IMR-90 (cell line): ENCODE measurements at regions not wholly inside any gene's neighbourhood (a gene's known extent, or its start where the extent isn't known, plus 50 kb on each side); places are given as distances from the start of the nearest gene placed in this dataset.

Source experiments
- ATAC-seq: fragments of 200-7000 bp; cut with Tn5 transposase; 2 replicates; pipeline ENCODE4 v1.9.1; 2020; ENCODE audit warnings: low read depth, mild to moderate bottlenecking, moderate library complexity
- BruUV-seq: library from RNA; stranded (reverse); fragments of 400-500 nt; replicated peaks from 2 replicates; lab custom pipeline; 2021; lab: Mats Ljungman, UMichigan
- CTCF ChIA-PET: fragments of 300-600 bp; formaldehyde crosslinking; extraction: SDS; loops from one replicate; lab custom pipeline; 2021; ENCODE audit warnings: antibody characterized with exemption; lab: Yijun Ruan, JAX
- POLR2A ChIA-PET: fragments of 300-600 bp; sonication (Branson Sonifier 250); formaldehyde crosslinking; loops from one replicate; lab custom pipeline; 2022; ENCODE audit warnings: antibody characterized with exemption; ENCODE audit not compliant: unreplicated experiment; lab: Charles Lee
- DNase-seq: peaks from one replicate; pipeline ENCODE4 v3.0.0; 2013
- H2AFZ ChIP-seq: replicated peaks from 2 replicates; pipeline ENCODE3; 2013; ENCODE audit warnings: low read length, mild to moderate bottlenecking; ENCODE audit not compliant: poor library complexity
- H2AK5ac ChIP-seq: 2 replicates; pipeline ENCODE4 v1.6.1; 2013; ENCODE audit warnings: low read depth, low read length, inconsistent platforms
- H2AK9ac ChIP-seq: replicated peaks from 2 replicates; pipeline ENCODE3; 2013; ENCODE audit warnings: mild to moderate bottlenecking, low read depth, low read length, moderate library complexity; ENCODE audit not compliant: poor library complexity
- H2BK120ac ChIP-seq: 2 replicates; pipeline ENCODE4 v1.6.1; 2013; ENCODE audit warnings: low read depth, low read length, inconsistent platforms
- H2BK15ac ChIP-seq: 3 replicates; pipeline ENCODE4 v1.6.1; 2013; ENCODE audit warnings: low read depth, low read length, inconsistent platforms
- H2BK20ac ChIP-seq: 2 replicates; pipeline ENCODE4 v1.6.1; 2013; ENCODE audit warnings: low read depth, mild to moderate bottlenecking, inconsistent platforms, low read length, moderate library complexity
- H2BK5ac ChIP-seq: 2 replicates; pipeline ENCODE4 v1.6.1; 2013; ENCODE audit warnings: mild to moderate bottlenecking, low read depth, low read length, inconsistent platforms; ENCODE audit not compliant: poor library complexity, severe bottlenecking
- H3K14ac ChIP-seq: replicated peaks from 2 replicates; pipeline ENCODE4 v1.6.1; 2013; ENCODE audit warnings: low read depth, low read length, inconsistent platforms
- H3K18ac ChIP-seq: 2 replicates; pipeline ENCODE4 v1.6.1; 2013; ENCODE audit warnings: low read depth, low read length, control low read depth
- H3K23ac ChIP-seq: 2 replicates; pipeline ENCODE4 v1.6.1; 2013; ENCODE audit warnings: low read depth, low read length, inconsistent platforms
- H3K27ac ChIP-seq: 2 replicates; pipeline ENCODE4 v1.5.1; 2013; ENCODE audit warnings: mild to moderate bottlenecking, control low read depth, low read length; ENCODE audit not compliant: insufficient read depth
- H3K27me3 ChIP-seq: 2 replicates; pipeline ENCODE4 v1.6.1; 2013; ENCODE audit warnings: low read length; ENCODE audit not compliant: control insufficient read depth, insufficient read depth
- H3K36me3 ChIP-seq: 2 replicates; pipeline ENCODE4 v1.6.1; 2013; ENCODE audit warnings: low read length, mixed read lengths; ENCODE audit not compliant: control insufficient read depth, insufficient read depth
- H3K4ac ChIP-seq: 2 replicates; pipeline ENCODE4 v1.6.1; 2013; ENCODE audit warnings: low read depth, low read length, inconsistent platforms
- H3K4me1 ChIP-seq: 2 replicates; pipeline ENCODE4 v1.6.1; 2013; ENCODE audit warnings: low read length, mixed read lengths; ENCODE audit not compliant: control insufficient read depth, insufficient read depth
- H3K4me2 ChIP-seq: 2 replicates; pipeline ENCODE4 v1.6.1; 2013; ENCODE audit warnings: low read depth, mild to moderate bottlenecking, control low read depth, low read length, moderate library complexity
- H3K4me3 ChIP-seq: 2 replicates; pipeline ENCODE4 v1.5.1; 2013; ENCODE audit warnings: low read depth, mild to moderate bottlenecking, control low read depth, low read length, moderate library complexity; ENCODE audit not compliant: insufficient read depth
- H3K56ac ChIP-seq: 2 replicates; pipeline ENCODE4 v1.6.1; 2013; ENCODE audit warnings: low read length, inconsistent platforms; ENCODE audit not compliant: insufficient read depth; ENCODE audit errors: extremely low read depth
- H3K79me1 ChIP-seq, 2 experiments: 2 replicates each; pipeline ENCODE4 v1.6.1; 2013; ENCODE audit warnings: low read length in 2 of 2, inconsistent platforms in 1 of 2, low read depth in 1 of 2
- H3K9ac ChIP-seq: 2 replicates; pipeline ENCODE4 v1.6.1; 2013; ENCODE audit warnings: low read depth, low read length, control low read depth
- H3K9me1 ChIP-seq: 2 replicates; pipeline ENCODE4 v1.6.1; 2013; ENCODE audit warnings: low read length, inconsistent platforms; ENCODE audit not compliant: insufficient read depth
- H3K9me3 ChIP-seq: 2 replicates; pipeline ENCODE4 v1.6.1; 2013; ENCODE audit warnings: low read length; ENCODE audit not compliant: control insufficient read depth, insufficient read depth
- H4K20me1 ChIP-seq: 2 replicates; pipeline ENCODE4 v1.6.1; 2013; ENCODE audit warnings: low read length, inconsistent platforms; ENCODE audit not compliant: insufficient read depth
- H4K5ac ChIP-seq: 2 replicates; pipeline ENCODE4 v1.6.1; 2013; ENCODE audit warnings: mild to moderate bottlenecking, low read depth, low read length, control low read depth
- H4K8ac ChIP-seq, 2 experiments: 2 replicates each; pipeline ENCODE4 v1.6.1; 2013; ENCODE audit warnings: low read depth in 2 of 2, low read length in 2 of 2, control low read depth in 1 of 2, inconsistent platforms in 1 of 2
- H4K91ac ChIP-seq: 2 replicates; pipeline ENCODE4 v1.6.1; 2013; ENCODE audit warnings: low read depth, low read length, inconsistent platforms; ENCODE audit not compliant: insufficient read depth
- CEBPB ChIP-seq: IDR thresholded peaks from 2 replicates; pipeline ENCODE4 v1.6.1; 2012; ENCODE audit warnings: low read depth, low read length, improper control_type of control experiment
- CTCF ChIP-seq: conservative IDR thresholded peaks from 2 replicates; pipeline ENCODE4 v1.5.1; 2012; ENCODE audit warnings: mild to moderate bottlenecking, low read depth, low read length, improper control_type of control experiment
- FOS ChIP-seq: fragments of 150-350 bp; IDR thresholded peaks from 2 replicates; pipeline ENCODE4 v1.6.1; 2016; ENCODE audit warnings: low read depth, low read length
- MAFK ChIP-seq: IDR thresholded peaks from 2 replicates; pipeline ENCODE4 v1.6.1; 2012; ENCODE audit warnings: low read depth, low read length, improper control_type of control experiment
- MAZ ChIP-seq: IDR thresholded peaks from 2 replicates; pipeline ENCODE4 v1.6.1; 2012; ENCODE audit warnings: low read depth, mild to moderate bottlenecking, low read length, improper control_type of control experiment, moderate library complexity, borderline replicate concordance
- NFE2L2 ChIP-seq: fragments of 150-350 bp; IDR thresholded peaks from 2 replicates; pipeline ENCODE4 v1.6.1; 2016; ENCODE audit warnings: low read depth, mild to moderate bottlenecking, low read length
- POLR2A ChIP-seq: IDR thresholded peaks from 2 replicates; pipeline ENCODE4 v1.6.1; 2012; ENCODE audit warnings: mild to moderate bottlenecking, low read depth, low read length
- RAD21 ChIP-seq: IDR thresholded peaks from 2 replicates; pipeline ENCODE4 v1.6.1; 2012; ENCODE audit warnings: low read length, improper control_type of control experiment
- RCOR1 ChIP-seq: IDR thresholded peaks from 2 replicates; pipeline ENCODE4 v1.6.1; 2012; ENCODE audit warnings: mild to moderate bottlenecking, low read length, improper control_type of control experiment; ENCODE audit not compliant: insufficient replicate concordance
- RFX5 ChIP-seq: IDR thresholded peaks from 2 replicates; pipeline ENCODE4 v1.8.0; 2012; ENCODE audit warnings: low read depth, mild to moderate bottlenecking, low read length, moderate library complexity
- SMC3 ChIP-seq: fragments of 150-350 bp; IDR thresholded peaks from 2 replicates; pipeline ENCODE4 v1.6.1; 2016; ENCODE audit warnings: low read depth, mild to moderate bottlenecking, antibody characterized with exemption, low read length, moderate library complexity
- WGBS, 2 experiments: methylation state at CpG; one replicate each; pipeline versions ENCODE4 v1.1.5 to v1.1.7; 2013; ENCODE audit warnings: missing lambda C conversion rate in 2 of 2; ENCODE audit not compliant: insufficient read length in 1 of 2; ENCODE audit errors: extremely low coverage in 2 of 2; 5-methylcytosine and 5-hydroxymethylcytosine counted together
- dilution Hi-C: fragments of 300-500 bp; cut with HindIII; formaldehyde crosslinking; loops from one replicate; pipeline ENCODE4 v1.14.3; 2018; ENCODE audit warnings: low sequenced_read_pairs; ENCODE audit not compliant: unreplicated experiment
- in situ Hi-C: fragments of 300-500 bp; cut with MboI; formaldehyde crosslinking; loops from 3 replicates; pipeline ENCODE4 v1.14.3; 2019; ENCODE audit warnings: low sequenced_read_pairs, inconsistent platforms, mixed read lengths
- intact Hi-C: fragments of 100-400 bp; cut with micrococcal nuclease; formaldehyde crosslinking; loops from 2 replicates; pipeline ENCODE4 v1.10.0; 2022
- TF ChIP-seq, protein P1 (sequence below): fragments of 150-350 bp; IDR thresholded peaks from 2 replicates; pipeline ENCODE4 v1.6.1; 2016; ENCODE audit warnings: low read depth, mild to moderate bottlenecking, low read length, moderate library complexity, borderline replicate concordance
- TF ChIP-seq, protein P2 (sequence below): fragments of 150-350 bp; IDR thresholded peaks from 2 replicates; pipeline ENCODE4 v1.6.1; 2017; ENCODE audit warnings: mild to moderate bottlenecking, antibody characterized with exemption, low read length, low read depth

DNA sequence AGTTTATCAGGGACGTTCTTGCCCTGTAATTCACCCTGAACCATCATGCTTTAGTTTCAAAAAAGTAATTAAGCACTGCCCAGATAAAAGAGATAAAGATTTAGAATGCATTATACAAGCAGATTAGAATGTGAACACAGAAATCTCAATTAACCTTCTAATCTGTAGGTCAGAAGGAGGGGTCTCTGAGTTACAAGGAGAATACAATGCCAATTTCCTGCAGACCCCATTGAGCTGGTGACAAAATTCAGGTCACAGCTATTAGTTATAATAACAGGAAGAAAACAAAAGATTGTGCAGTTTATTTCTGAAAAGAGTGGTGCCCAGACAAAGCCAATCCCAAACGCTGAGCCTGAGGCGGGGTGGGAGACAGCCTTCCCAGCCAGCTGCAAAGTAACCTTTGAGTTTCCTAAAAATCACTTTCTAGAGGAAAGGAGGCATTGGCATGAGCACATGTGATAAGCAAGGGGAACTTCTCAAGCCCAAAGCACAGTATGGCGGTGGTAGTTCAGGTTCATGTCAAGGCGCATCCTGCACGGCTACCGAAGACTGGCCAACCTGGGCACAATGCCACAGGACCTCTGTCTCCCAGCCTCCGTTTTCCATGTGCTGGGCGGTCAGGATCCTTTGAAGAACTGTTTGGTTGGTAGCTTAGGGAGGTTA is 192.5 kb downstream of the TTLL2 start:
- Histone ChIP-seq H3K4me1 (no peaks in the 10 kb centered on the region), H3K9ac (no peak overlapping the region), H3K4me3 (no peak overlapping the region), H2BK120ac (no peak overlapping the region), H4K91ac (no peak overlapping the region), H3K27me3 (no peaks in the 10 kb centered on the region), H3K4ac (no peak overlapping the region), H3K14ac (no peak overlapping the region), H3K18ac (no peak overlapping the region), H3K27ac (no peak overlapping the region), H3K23ac (no peak overlapping the region), H3K9me1 (no peaks in the 10 kb centered on the region), H3K9me3 (peaks cover 32% of the 10 kb centered on the region), H2BK5ac (no peak overlapping the region), H3K4me2 (no peak overlapping the region), H2BK15ac (no peak overlapping the region), H2AK5ac (no peak overlapping the region), H4K8ac (no peak overlapping the region), H4K20me1 (no peaks in the 10 kb centered on the region), H2AFZ (no peak overlapping the region), H3K36me3 (no peaks in the 10 kb centered on the region), H2BK20ac (no peak overlapping the region), H4K5ac (no peak overlapping the region), H2AK9ac (no peak overlapping the region), H3K79me1 (no peaks in the 10 kb centered on the region), H3K56ac (no peak overlapping the region)
- no peak for TF ChIP-seq MAFK
- no peak for TF ChIP-seq CEBPB
- TF ChIP-seq MAZ: no peak
- TF ChIP-seq CTCF: no peak
- TF ChIP-seq RFX5: no peak
- TF ChIP-seq, protein P1, sequence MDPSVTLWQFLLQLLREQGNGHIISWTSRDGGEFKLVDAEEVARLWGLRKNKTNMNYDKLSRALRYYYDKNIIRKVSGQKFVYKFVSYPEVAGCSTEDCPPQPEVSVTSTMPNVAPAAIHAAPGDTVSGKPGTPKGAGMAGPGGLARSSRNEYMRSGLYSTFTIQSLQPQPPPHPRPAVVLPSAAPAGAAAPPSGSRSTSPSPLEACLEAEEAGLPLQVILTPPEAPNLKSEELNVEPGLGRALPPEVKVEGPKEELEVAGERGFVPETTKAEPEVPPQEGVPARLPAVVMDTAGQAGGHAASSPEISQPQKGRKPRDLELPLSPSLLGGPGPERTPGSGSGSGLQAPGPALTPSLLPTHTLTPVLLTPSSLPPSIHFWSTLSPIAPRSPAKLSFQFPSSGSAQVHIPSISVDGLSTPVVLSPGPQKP: no peak
- TF ChIP-seq FOS: no peak
- TF ChIP-seq NFE2L2: no peak
- no peak for TF ChIP-seq RAD21
- no peak for TF ChIP-seq SMC3
- TF ChIP-seq RCOR1: no peak
- TF ChIP-seq, protein P2, sequence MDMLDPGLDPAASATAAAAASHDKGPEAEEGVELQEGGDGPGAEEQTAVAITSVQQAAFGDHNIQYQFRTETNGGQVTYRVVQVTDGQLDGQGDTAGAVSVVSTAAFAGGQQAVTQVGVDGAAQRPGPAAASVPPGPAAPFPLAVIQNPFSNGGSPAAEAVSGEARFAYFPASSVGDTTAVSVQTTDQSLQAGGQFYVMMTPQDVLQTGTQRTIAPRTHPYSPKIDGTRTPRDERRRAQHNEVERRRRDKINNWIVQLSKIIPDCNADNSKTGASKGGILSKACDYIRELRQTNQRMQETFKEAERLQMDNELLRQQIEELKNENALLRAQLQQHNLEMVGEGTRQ: no peak
- TF ChIP-seq POLR2A: no peak
- ChIA-PET POLR2A (no interaction called here), CTCF (no interaction called here)
- in situ Hi-C loops (no loop called here), dilution Hi-C loops (no loop called here), intact Hi-C loops (no loop called here)
- DNase-seq: no peak
- no CpG with 5 or more reads among the region's 9 CpGs for WGBS, 2 experiments
- no TSS peak for BruUV-seq
- no peak for ATAC-seq
